SK-N-SH treated with all-trans-retinoic acid at 6 μM for 48 hours (cell line): ENCODE measurements at regions not wholly inside any gene's neighbourhood (a gene's known extent, or its start where the extent isn't known, plus 50 kb on each side); places are given as distances from the start of the nearest gene placed in this dataset.

Experiments
- ATAC-seq: fragments of 200-7000 bp; cut with Tn5 transposase; 3 replicates; pipeline ENCODE4 v1.9.1; 2020; ENCODE audit warnings: mild to moderate bottlenecking, moderate library complexity
- ARNTL ChIP-seq: fragments of 450-650 bp; formaldehyde crosslinking; IDR thresholded peaks from 2 replicates; pipeline ENCODE4 v1.5.0; 2020; ENCODE audit warnings: low read depth, mild to moderate bottlenecking, moderate library complexity, borderline replicate concordance
- BACH2 ChIP-seq: fragments of 250-450 bp; sonication (Bioruptor Pico); IDR thresholded peaks from 2 replicates; pipeline ENCODE4 v1.9.0; 2021; ENCODE audit warnings: mild to moderate bottlenecking, borderline replicate concordance
- CSDC2 ChIP-seq: fragments of 250-450 bp; sonication (Bioruptor Pico); IDR thresholded peaks from 2 replicates; pipeline ENCODE4 v1.5.0; 2020; ENCODE audit warnings: mild to moderate bottlenecking, moderate library complexity
- CSRNP3 ChIP-seq: fragments of 250-450 bp; sonication (Bioruptor Pico); IDR thresholded peaks from 2 replicates; pipeline ENCODE4 v1.5.1; 2021; ENCODE audit warnings: mild to moderate bottlenecking, moderate library complexity
- ESRRG ChIP-seq: fragments of 250-450 bp; sonication (Bioruptor Pico); IDR thresholded peaks from 2 replicates; pipeline ENCODE4 v1.6.1; 2021; ENCODE audit warnings: mild to moderate bottlenecking
- ISL1 ChIP-seq: fragments of 250-450 bp; sonication (Bioruptor Pico); IDR thresholded peaks from 2 replicates; pipeline ENCODE4 v2.1.2; 2022; ENCODE audit warnings: mild to moderate bottlenecking, moderate library complexity
- OSR1 ChIP-seq: fragments of 250-450 bp; sonication (Bioruptor Pico); IDR thresholded peaks from 2 replicates; pipeline ENCODE4 v1.8.0; 2022; ENCODE audit warnings: moderate library complexity, mild to moderate bottlenecking, inconsistent platforms
- PATZ1 ChIP-seq: fragments of 250-450 bp; sonication (Bioruptor Pico); IDR thresholded peaks from 2 replicates; pipeline ENCODE4 v1.8.0; 2020; ENCODE audit warnings: mild to moderate bottlenecking, moderate library complexity, borderline replicate concordance
- POU6F1 ChIP-seq: fragments of 250-450 bp; sonication (Bioruptor Pico); IDR thresholded peaks from 2 replicates; pipeline ENCODE4 v1.8.0; 2021; ENCODE audit warnings: low read depth, mild to moderate bottlenecking, moderate library complexity, borderline replicate concordance
- PPARA ChIP-seq: fragments of 250-450 bp; sonication (Bioruptor Pico); IDR thresholded peaks from 2 replicates; pipeline ENCODE4 v1.5.0; 2020; ENCODE audit warnings: mild to moderate bottlenecking, borderline replicate concordance
- RARB ChIP-seq: fragments of 250-450 bp; sonication (Bioruptor Pico); IDR thresholded peaks from 2 replicates; pipeline ENCODE4 v1.8.0; 2021; ENCODE audit warnings: mild to moderate bottlenecking, moderate library complexity
- SNAI2 ChIP-seq: fragments of 250-450 bp; sonication (Bioruptor Pico); IDR thresholded peaks from 2 replicates; pipeline ENCODE4 v1.5.0; 2020; ENCODE audit warnings: mild to moderate bottlenecking, moderate library complexity
- TOX ChIP-seq: fragments of 250-450 bp; sonication (Bioruptor Pico); IDR thresholded peaks from 2 replicates; pipeline ENCODE4 v1.8.0; 2021; ENCODE audit warnings: mild to moderate bottlenecking, moderate library complexity, borderline replicate concordance
- TSHZ2 ChIP-seq: fragments of 250-450 bp; sonication (Bioruptor Pico); IDR thresholded peaks from 2 replicates; pipeline ENCODE4 v1.5.0; 2020; ENCODE audit warnings: mild to moderate bottlenecking, moderate library complexity
- ZC3H10 ChIP-seq: fragments of 250-450 bp; sonication (Bioruptor Pico); IDR thresholded peaks from 2 replicates; pipeline ENCODE4 v1.5.1; 2021; ENCODE audit warnings: mild to moderate bottlenecking, moderate library complexity
- ZFP3 ChIP-seq: fragments of 250-450 bp; sonication (Bioruptor Pico); IDR thresholded peaks from 2 replicates; pipeline ENCODE4 v1.5.0; 2020; ENCODE audit warnings: mild to moderate bottlenecking, moderate library complexity
- ZFP30 ChIP-seq: fragments of 450-650 bp; formaldehyde crosslinking; IDR thresholded peaks from 2 replicates; pipeline ENCODE4 v1.5.0; 2022; ENCODE audit warnings: mild to moderate bottlenecking, moderate library complexity
- ZNF565 ChIP-seq: fragments of 450-650 bp; formaldehyde crosslinking; conservative IDR thresholded peaks from 2 replicates; pipeline ENCODE4 v1.5.0; 2020; ENCODE audit warnings: low read depth, mild to moderate bottlenecking, moderate library complexity
- ZNF70 ChIP-seq: fragments of 450-650 bp; formaldehyde crosslinking; IDR thresholded peaks from 2 replicates; pipeline ENCODE4 v1.5.0; 2020; ENCODE audit warnings: mild to moderate bottlenecking, moderate library complexity
- ZNF8 ChIP-seq: fragments of 450-650 bp; formaldehyde crosslinking; IDR thresholded peaks from 2 replicates; pipeline ENCODE4 v1.5.0; 2020; ENCODE audit warnings: mild to moderate bottlenecking, moderate library complexity
- TF ChIP-seq, protein P1 (sequence below): fragments of 250-450 bp; sonication (Bioruptor Pico); IDR thresholded peaks from 2 replicates; pipeline ENCODE4 v1.5.1; 2020; ENCODE audit warnings: low read depth, mild to moderate bottlenecking, moderate library complexity

DNA sequence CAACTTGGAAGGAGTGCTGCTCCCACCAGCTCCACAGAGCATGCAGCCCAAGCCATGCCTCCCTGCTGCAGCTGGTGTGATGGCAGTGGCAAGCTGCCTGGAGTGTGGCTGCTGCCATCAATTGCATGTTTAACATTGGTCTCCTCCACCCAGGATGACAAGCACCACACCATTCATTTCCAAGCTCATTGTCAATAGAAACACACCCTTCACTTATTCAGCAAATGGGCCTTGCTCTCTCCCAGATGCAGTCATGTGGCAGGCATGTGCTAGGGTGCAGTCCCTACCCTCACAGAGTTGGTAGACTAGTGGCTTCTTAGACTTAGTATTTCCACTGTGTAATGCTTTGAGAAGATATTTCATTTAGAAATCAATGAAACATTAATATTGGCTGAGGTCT is 70.8 kb upstream of the FGF14 start (continued):
- TF ChIP-seq CSRNP3 (CRISPR knock-in tag) = no peak
- TF ChIP-seq ESRRG = no peak

DNA sequence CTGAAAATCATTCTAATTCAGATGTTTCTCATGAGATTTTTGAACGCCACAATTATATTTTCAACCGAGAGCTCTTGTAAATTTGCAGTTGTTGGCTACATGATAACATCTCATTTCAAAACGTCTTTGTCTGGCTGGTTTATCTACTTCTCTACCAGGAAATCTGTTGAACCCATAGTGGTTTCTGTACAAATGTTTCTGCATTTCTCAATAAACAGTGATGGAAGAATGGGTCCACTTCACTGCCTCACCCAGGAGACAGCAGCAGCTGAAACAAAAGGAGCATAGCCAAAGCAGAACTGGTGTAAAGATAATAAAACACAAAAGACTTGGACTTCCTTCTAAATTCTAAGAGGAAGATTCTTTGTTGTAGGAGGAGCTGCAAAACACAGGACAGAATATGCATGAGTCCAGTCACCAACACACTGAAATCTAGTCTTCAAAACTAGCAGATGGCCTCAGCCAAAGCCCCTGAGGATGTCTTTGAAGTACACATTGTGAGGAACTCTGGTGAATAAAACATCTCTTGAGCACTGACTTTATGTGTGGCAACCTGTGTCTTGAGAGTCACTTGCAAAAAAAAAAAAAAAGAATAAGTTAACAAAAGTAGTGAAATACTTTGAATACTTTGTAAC is 68.6 kb upstream of the FGF14 start:
- no peak for ATAC-seq
- TF ChIP-seq SNAI2 (CRISPR knock-in tag) (no peak), ZFP30 (CRISPR knock-in tag) (no peak), CSDC2 (CRISPR knock-in tag) (no peak), RARB (no peak), CSRNP3 (CRISPR knock-in tag) (no peak), ESRRG (no peak), ZC3H10 (no peak), TSHZ2 (CRISPR knock-in tag) (no peak), PPARA (CRISPR knock-in tag) (no peak), BACH2 (no peak), ISL1 (CRISPR knock-in tag) (no peak), ZNF8 (CRISPR knock-in tag) (no peak), TOX (CRISPR knock-in tag) (no peak), ARNTL (CRISPR knock-in tag) (no peak), ZNF70 (CRISPR knock-in tag) (no peak), OSR1 (CRISPR knock-in tag) (no peak), PATZ1 (no peak), ZFP3 (CRISPR knock-in tag) (no peak), ZNF565 (CRISPR knock-in tag) (no peak)
- TF ChIP-seq, protein P1, sequence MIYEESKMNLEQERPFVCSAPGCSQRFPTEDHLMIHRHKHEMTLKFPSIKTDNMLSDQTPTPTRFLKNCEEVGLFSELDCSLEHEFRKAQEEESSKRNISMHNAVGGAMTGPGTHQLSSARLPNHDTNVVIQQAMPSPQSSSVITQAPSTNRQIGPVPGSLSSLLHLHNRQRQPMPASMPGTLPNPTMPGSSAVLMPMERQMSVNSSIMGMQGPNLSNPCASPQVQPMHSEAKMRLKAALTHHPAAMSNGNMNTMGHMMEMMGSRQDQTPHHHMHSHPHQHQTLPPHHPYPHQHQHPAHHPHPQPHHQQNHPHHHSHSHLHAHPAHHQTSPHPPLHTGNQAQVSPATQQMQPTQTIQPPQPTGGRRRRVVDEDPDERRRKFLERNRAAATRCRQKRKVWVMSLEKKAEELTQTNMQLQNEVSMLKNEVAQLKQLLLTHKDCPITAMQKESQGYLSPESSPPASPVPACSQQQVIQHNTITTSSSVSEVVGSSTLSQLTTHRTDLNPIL (CRISPR knock-in tag) = no peak

DNA sequence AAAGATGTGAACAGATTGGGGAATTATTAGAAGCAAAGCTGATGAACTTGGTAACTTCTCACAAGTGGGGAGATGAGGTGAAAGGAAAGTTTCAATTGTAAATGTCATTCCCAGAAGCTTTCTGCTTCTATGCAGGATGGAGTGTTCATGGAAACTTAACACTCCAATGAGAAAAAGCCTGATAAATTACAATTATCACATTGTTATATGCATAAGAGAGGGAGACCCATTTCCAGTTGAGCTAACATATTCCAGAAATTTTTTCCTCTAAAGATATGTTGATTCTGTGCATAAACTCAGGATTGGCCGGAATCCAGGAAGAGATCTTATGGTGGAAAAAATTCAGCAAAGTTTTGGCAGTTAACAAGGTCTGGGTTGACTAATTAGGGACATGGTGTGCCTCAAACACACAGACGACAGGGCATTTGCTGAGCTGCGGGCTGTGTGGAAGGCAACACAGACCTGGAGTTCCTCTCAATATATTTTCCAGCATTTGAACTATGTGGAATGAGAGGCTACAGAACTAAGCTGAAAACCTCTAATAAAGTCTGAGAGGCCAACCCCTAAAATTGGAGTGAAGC is 64.9 kb upstream of the FGF14 start:
- TF ChIP-seq ISL1 (CRISPR knock-in tag) (0 out of 2 replicates have a peak, but pooled peaks have one; percentile 38), CSDC2 (CRISPR knock-in tag) (no peak)
- ATAC-seq = peak; percentile 68

GRCh38 chr13:102462570-102462969 is 60.7 kb upstream of the FGF14 start:
- no peak for ATAC-seq
- TF ChIP-seq POU6F1 (no peak), TSHZ2 (CRISPR knock-in tag) (no peak), ZNF70 (CRISPR knock-in tag) (no peak), ARNTL (CRISPR knock-in tag) (no peak), ZNF565 (CRISPR knock-in tag) (no peak), ZFP30 (CRISPR knock-in tag) (no peak), RARB (no peak), ZFP3 (CRISPR knock-in tag) (no peak)
- TF ChIP-seq, all 23 proteins: peak for 0
